ENCODE measurements at regions not wholly inside any gene's neighbourhood (a gene's known extent, or its start where the extent isn't known, plus 50 kb on each side); places are given as distances from the start of the nearest gene placed in this dataset.

GRCh38 chr4:91916219-91916618 lies 387.5 kb upstream of the GRID2 start:
- no peak for DNase-seq (ENCODE audit: extremely low spot score)
- ChIA-PET CTCF (interaction anchor here (1.6 kb wide), 1 partner anchor 9 kb away, joined by 3 read pairs; no protein-coding TSS in a partner anchor), POLR2A (no interaction called here)
- no peak for TF ChIP-seq CTCF (IDR thresholded peaks at IDR 0.05; ENCODE audit: control extremely low read depth, extremely low read depth, low read depth, missing control alignments)

GRCh38 chr4:91924625-91925024 lies 379.1 kb upstream of the GRID2 start:
- TF ChIP-seq CTCF (IDR thresholded peaks at IDR 0.05; ENCODE audit: control extremely low read depth, extremely low read depth, low read depth, missing control alignments), result no peak
- POLR2A ChIA-PET, result no interaction called here
- no peak for DNase-seq (ENCODE audit: extremely low spot score)
- CTCF ChIA-PET, result interaction anchor here (1.5 to 1.7 kb wide), 2 partner anchors 9 to 10 kb away, joined by 3 to 4 read pairs; no protein-coding TSS in a partner anchor

- CTCF ChIA-PET, result interaction anchor here (1.0 to 1.2 kb wide), 2 partner anchors 12 to 24 kb away, joined by 3 to 4 read pairs; no protein-coding TSS in a partner anchor
Observed at GRCh38 chr4:91935217-91935616, 368.5 kb upstream of the GRID2 start.

GRCh38 chr4:91936311-91936710 lies 367.5 kb upstream of the GRID2 start:
- DNase-seq (ENCODE audit: extremely low spot score), result no peak
- POLR2A ChIA-PET, result no interaction called here
- CTCF ChIA-PET, result interaction anchor here (1.0 kb wide), 1 partner anchor 25 kb away, joined by 3 read pairs; no protein-coding TSS in a partner anchor
- no peak for TF ChIP-seq CTCF (IDR thresholded peaks at IDR 0.05; ENCODE audit: control extremely low read depth, extremely low read depth, low read depth, missing control alignments)

More at GRCh38 chr4:91935217-91935616, 368.5 kb upstream of the GRID2 start:
- no peak for TF ChIP-seq CTCF (IDR thresholded peaks at IDR 0.05; ENCODE audit: control extremely low read depth, extremely low read depth, low read depth, missing control alignments)
- POLR2A ChIA-PET, result no interaction called here
- no peak for DNase-seq (ENCODE audit: extremely low spot score)

- DNase-seq (ENCODE audit: extremely low spot score), result no peak
- POLR2A ChIA-PET, result no interaction called here
- TF ChIP-seq CTCF (IDR thresholded peaks at IDR 0.05; ENCODE audit: control extremely low read depth, extremely low read depth, low read depth, missing control alignments), result no peak
- CTCF ChIA-PET, result no interaction called here
Observed at GRCh38 chr4:91957963-91958362, 345.8 kb upstream of the GRID2 start.

- no peak for TF ChIP-seq CTCF (IDR thresholded peaks at IDR 0.05; ENCODE audit: control extremely low read depth, extremely low read depth, low read depth, missing control alignments)
- no peak for DNase-seq (ENCODE audit: extremely low spot score)
- POLR2A ChIA-PET, result no interaction called here
- CTCF ChIA-PET, result no interaction called here
Observed at GRCh38 chr4:91958596-91958995, 345.2 kb upstream of the GRID2 start.

- no peak for DNase-seq (ENCODE audit: extremely low spot score)
- POLR2A ChIA-PET, result no interaction called here
- no peak for TF ChIP-seq CTCF (IDR thresholded peaks at IDR 0.05; ENCODE audit: control extremely low read depth, extremely low read depth, low read depth, missing control alignments)
- CTCF ChIA-PET, result no interaction called here
Observed at GRCh38 chr4:91961504-91961903, 342.3 kb upstream of the GRID2 start.
